ENCODE measurements at regions not wholly inside any gene's neighbourhood (a gene's known extent, or its start where the extent isn't known, plus 50 kb on each side); places are given as distances from the start of the nearest gene placed in this dataset.

DNA sequence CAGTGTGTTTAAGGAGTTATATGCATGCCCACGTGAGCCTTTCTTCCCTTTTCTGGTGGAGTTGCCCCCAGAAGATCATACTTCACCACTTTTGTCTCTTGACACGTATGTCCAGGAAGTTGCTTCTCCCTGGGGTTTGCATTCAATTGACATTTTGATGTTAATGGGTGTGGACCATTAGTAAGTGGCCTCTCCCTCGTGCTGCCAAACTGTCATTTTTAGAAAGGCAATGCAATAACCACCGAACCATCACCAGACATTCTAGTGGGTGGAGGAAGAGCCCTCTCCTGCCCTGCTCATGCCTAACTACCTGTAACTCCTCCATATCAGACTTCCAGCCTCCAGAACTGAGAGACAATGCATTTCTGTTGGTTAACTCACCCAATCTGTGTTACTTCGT lies 290.8 kb downstream of the ATPSCKMT start:
- H3K9me3 Mint-ChIP-seq: peaks cover 0 to 9% (median 5%) of the 10 kb centered on the region in 7 donors
- no CpG with 5 or more reads among the region's 5 CpGs for WGBS (ENCODE audit: insufficient coverage)

GRCh38 chr5:9957214-9957613 lies 292.5 kb downstream of the ATPSCKMT start:
- intact Hi-C loops (cut with micrococcal nuclease): no loop called here
- no peak overlapping the region for H3K27ac ChIP-seq (ENCODE audit: low read depth in 1 of 2, low read length in 2 of 2)
- H3K79me2 ChIP-seq (ENCODE audit: insufficient read depth, low read length): no peaks in the 10 kb centered on the region
- H3K27me3 Mint-ChIP-seq (ENCODE audit: low read depth in 3 of 3): peaks cover 0 to 6% (median 0%) of the 10 kb centered on the region in 3 donors
- H3K9me3 Mint-ChIP-seq: peaks cover 0 to 7% (median 3%) of the 10 kb centered on the region in 7 donors
- H3K27me3 ChIP-seq (ENCODE audit: control insufficient read depth in 2 of 2, insufficient read depth in 2 of 2, low read length in 2 of 2): no peaks in the 10 kb centered on the region
- TF ChIP-seq, protein P1, sequence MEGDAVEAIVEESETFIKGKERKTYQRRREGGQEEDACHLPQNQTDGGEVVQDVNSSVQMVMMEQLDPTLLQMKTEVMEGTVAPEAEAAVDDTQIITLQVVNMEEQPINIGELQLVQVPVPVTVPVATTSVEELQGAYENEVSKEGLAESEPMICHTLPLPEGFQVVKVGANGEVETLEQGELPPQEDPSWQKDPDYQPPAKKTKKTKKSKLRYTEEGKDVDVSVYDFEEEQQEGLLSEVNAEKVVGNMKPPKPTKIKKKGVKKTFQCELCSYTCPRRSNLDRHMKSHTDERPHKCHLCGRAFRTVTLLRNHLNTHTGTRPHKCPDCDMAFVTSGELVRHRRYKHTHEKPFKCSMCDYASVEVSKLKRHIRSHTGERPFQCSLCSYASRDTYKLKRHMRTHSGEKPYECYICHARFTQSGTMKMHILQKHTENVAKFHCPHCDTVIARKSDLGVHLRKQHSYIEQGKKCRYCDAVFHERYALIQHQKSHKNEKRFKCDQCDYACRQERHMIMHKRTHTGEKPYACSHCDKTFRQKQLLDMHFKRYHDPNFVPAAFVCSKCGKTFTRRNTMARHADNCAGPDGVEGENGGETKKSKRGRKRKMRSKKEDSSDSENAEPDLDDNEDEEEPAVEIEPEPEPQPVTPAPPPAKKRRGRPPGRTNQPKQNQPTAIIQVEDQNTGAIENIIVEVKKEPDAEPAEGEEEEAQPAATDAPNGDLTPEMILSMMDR (IDR thresholded peaks at IDR 0.05): no peak
- H4K20me1 ChIP-seq (ENCODE audit: insufficient read depth, low read length): no peaks in the 10 kb centered on the region
- no peaks in the 10 kb centered on the region for H3K36me3 ChIP-seq (replicated peaks in 1 of 2; ENCODE audit: control insufficient read depth in 1 of 2, insufficient read depth in 2 of 2, low read length in 2 of 2)
- H3K27ac Mint-ChIP-seq: no peak overlapping the region
- no peaks in the 10 kb centered on the region for H3K4me1 Mint-ChIP-seq
- H3K4me1 ChIP-seq (ENCODE audit: control insufficient read depth in 1 of 2, insufficient read depth in 2 of 2, low read length in 2 of 2): no peaks in the 10 kb centered on the region
- H3K4me3 Mint-ChIP-seq: no peak overlapping the region
- no peak for DNase-seq
- H3K4me2 ChIP-seq (replicated peaks; ENCODE audit: extremely low read depth, low read length, poor library complexity, severe bottlenecking): no peak overlapping the region
- H3K4me3 ChIP-seq (replicated peaks in 1 of 3; ENCODE audit: low read depth in 2 of 3, low read length in 3 of 3): no peak overlapping the region
- H3K9me3 ChIP-seq (replicated peaks in 1 of 2; ENCODE audit: control insufficient read depth in 1 of 2, insufficient read depth in 1 of 2, low read length in 2 of 2): no peaks in the 10 kb centered on the region
- no CpG with 5 or more reads among the region's 1 CpG for WGBS (ENCODE audit: insufficient coverage)
- H3K9ac ChIP-seq (ENCODE audit: insufficient read depth, low read length, poor library complexity, severe bottlenecking): no peak overlapping the region
- no peak overlapping the region for H2AFZ ChIP-seq (ENCODE audit: insufficient read depth, low read depth, low read length, poor library complexity, severe bottlenecking)
- H3K36me3 Mint-ChIP-seq: no peaks in the 10 kb centered on the region

More for the DNA sequence above, 290.8 kb downstream of the ATPSCKMT start:
- no peaks in the 10 kb centered on the region for H4K20me1 ChIP-seq (ENCODE audit: insufficient read depth, low read length)
- DNase-seq: no peak
- H3K4me2 ChIP-seq (replicated peaks; ENCODE audit: extremely low read depth, low read length, poor library complexity, severe bottlenecking): no peak overlapping the region
- H3K9me3 ChIP-seq (replicated peaks in 1 of 2; ENCODE audit: control insufficient read depth in 1 of 2, insufficient read depth in 1 of 2, low read length in 2 of 2): peaks cover 0 to 4% of the 10 kb centered on the region in 2 donors
- no peak overlapping the region for H3K27ac ChIP-seq (ENCODE audit: low read depth in 1 of 2, low read length in 2 of 2)
- H3K36me3 ChIP-seq (replicated peaks in 1 of 2; ENCODE audit: control insufficient read depth in 1 of 2, insufficient read depth in 2 of 2, low read length in 2 of 2): no peaks in the 10 kb centered on the region
- H2AFZ ChIP-seq (ENCODE audit: insufficient read depth, low read depth, low read length, poor library complexity, severe bottlenecking): no peak overlapping the region
- H3K27ac Mint-ChIP-seq: no peak overlapping the region
- TF ChIP-seq, protein P1 (IDR thresholded peaks at IDR 0.05): no peak
- no peaks in the 10 kb centered on the region for H3K4me1 Mint-ChIP-seq
- no peak overlapping the region for H3K4me3 Mint-ChIP-seq
- no peaks in the 10 kb centered on the region for H3K79me2 ChIP-seq (ENCODE audit: insufficient read depth, low read length)
- intact Hi-C loops (cut with micrococcal nuclease): no loop called here
- no peak overlapping the region for H3K4me3 ChIP-seq (replicated peaks in 1 of 3; ENCODE audit: low read depth in 2 of 3, low read length in 3 of 3)
- H3K27me3 Mint-ChIP-seq (ENCODE audit: low read depth in 3 of 3): peaks cover 0 to under 1% (median 0%) of the 10 kb centered on the region in 3 donors
- H3K4me1 ChIP-seq (ENCODE audit: control insufficient read depth in 1 of 2, insufficient read depth in 2 of 2, low read length in 2 of 2): no peaks in the 10 kb centered on the region
- no peaks in the 10 kb centered on the region for H3K27me3 ChIP-seq (ENCODE audit: control insufficient read depth in 2 of 2, insufficient read depth in 2 of 2, low read length in 2 of 2)
- H3K36me3 Mint-ChIP-seq: no peaks in the 10 kb centered on the region
- no peak overlapping the region for H3K9ac ChIP-seq (ENCODE audit: insufficient read depth, low read length, poor library complexity, severe bottlenecking)
